ENCODE measurements at regions not wholly inside any gene's neighbourhood (a gene's known extent, or its start where the extent isn't known, plus 50 kb on each side); places are given as distances from the start of the nearest gene placed in this dataset.
"Not testable (repeated sequence)": the region's sequence is repeated elsewhere in the genome, so short reads cannot be mapped to it uniquely, and the experiment has no call there.

DNA sequence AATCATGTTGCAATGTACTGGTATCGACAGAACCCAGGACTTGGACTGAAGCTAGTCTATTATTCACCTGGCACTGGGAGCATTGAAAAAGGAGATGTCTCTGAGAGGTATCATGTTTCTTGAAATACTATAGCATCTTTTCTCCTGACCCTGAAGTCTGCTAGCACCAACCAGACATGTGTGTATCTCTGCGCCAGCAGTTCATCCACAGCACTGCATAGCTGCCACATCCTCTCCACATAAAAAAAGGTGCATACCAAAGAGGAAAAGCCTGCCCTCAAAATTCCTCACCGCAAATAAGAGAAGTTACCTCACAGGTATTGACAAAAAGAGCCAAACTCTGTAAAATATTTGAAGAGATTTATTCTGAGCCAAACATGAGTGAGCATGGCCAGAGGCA lies 99.5 kb upstream of the PRSS3 start:
- DNase-seq = no peak

DNA sequence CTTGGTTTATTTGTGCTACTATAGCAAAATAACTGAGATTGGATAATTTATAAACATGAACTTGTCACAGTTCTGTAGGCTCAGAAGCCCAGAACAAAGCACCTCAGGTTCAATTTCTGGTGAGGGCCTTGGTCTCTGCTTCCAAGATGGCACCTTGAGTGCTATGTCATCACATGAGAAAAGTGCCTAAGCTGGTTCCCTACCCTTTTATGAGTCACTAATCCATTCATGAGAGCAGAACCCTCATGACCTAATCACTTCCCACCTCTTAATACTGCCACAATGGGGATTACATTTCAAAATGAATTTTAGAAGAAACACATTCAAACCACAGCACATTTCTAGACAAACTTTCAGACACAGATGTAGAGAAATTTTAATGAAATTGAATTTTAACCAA lies 98.2 kb upstream of the PRSS3 start:
- no peak for DNase-seq

DNA sequence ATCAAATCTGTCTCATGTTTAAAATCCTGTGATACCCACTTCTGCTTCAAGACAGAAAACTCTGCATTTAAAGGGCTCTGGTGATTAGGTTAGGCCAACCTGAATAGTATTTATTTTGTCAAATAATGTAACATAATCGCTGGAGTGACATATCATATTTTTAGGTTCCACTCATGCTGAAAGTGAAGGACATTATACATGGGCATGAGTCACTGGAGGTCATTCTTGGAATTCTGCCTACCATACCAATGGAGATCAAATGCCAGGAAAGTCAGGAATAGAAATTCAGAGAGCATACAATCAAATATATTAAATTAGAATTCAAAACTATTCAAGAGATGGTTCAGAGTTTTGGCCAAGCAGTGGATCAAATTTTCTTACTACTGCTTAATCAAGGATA lies 97.1 kb upstream of the PRSS3 start:
- DNase-seq = no peak

DNA sequence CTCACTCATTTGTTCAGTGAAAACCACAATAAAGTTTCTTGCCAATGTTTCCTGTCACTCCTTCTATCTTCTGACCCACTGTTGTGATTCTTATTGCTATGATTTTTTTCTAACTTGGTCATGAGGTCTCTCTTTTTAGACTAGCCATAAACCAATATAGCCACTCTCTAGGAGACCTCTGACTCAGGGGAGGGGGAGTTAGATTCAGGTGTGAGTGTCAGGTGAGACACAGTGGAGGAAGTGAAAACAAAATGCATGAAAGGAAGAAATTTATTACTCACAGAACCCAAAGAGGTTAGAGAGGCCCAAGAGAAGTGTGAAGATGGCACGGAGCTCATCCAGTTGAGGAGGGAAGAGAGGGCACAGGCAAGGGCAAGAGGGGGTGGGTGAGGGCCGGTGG lies 94.4 kb upstream of the PRSS3 start:
- not testable (repeated sequence) for DNase-seq

GRCh38 chr9:33703430-33704102 lies 91.8 kb upstream of the PRSS3 start:
- DNase-seq = no peak

DNA sequence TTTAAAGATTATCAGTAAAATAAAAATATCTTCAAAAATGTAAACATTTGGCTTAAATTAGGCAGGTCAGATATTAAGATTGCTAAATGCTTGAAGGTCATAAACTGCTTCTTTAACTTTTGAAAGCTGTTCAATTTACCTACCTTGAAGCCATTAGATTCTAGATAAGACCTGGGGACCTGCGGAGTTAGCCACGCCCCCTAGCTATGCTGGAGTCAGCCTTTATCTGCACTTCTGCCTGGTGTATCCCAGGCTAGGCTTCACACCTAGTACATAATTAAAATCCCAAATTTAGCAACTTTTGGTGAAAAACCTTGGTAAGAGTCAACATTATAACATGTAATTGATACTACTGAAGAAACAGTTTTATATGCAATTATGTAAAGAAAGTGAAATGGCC lies 89.9 kb upstream of the PRSS3 start:
- not testable (repeated sequence) for DNase-seq

DNA sequence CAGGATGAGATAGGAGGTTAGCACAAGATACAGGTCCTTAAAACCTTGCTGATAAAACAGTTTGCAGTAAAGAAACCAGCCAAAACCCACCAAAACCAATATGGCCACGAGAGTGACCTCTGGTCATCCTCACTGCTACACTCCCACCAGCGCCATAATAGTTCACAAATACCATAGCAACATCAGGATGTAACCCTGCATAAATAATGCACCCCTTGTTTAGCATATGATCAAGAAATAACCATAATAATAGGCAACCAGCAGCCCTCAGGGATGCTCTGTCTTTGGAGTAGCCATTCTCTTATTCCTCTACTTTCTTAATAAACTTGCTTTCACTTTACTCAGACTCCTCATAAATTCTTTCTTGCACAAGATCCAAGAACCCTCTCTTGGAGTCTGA lies 86.9 kb upstream of the PRSS3 start:
- DNase-seq = no peak

DNA sequence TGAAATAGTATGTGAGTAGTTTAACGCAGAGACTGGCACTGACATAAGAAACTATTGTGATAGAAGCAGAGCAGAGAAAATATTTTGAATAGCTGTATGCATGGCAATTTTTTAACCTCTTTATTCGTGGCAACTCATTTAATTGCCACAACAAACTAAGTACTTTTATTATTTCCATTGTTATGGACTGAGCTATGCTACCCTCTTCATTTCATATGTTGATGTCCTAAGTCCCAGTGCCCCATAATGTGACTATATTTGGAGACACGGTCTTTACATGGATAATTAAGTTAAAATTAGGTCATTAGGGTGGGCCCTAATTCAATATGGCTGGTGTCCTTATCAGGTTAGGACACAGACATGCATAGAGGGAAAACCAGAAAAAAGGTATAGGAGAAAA lies 86.1 kb upstream of the PRSS3 start:
- no peak for DNase-seq

DNA sequence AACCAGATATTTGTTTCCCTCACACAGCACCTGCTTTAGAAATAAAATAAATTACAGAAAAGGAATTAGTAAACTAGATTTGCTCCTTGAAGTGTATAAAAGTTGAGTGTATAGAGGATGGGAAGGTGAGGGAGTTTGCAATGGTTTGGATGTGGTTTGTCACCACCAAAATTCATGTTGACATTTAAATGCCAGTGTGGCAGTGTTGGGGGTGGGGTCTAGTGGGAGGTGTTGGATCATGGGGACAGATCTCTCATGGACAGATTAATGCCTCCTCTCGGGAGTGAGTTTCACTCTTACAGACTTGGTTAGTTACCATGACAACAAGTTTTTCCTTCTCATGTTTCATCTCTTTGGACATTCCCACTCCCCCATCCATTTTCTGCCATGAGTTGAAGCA lies 83.9 kb upstream of the PRSS3 start:
- not testable (repeated sequence) for DNase-seq

- DNase-seq = no peak
Observed at GRCh38 chr9:33714989-33715388, 80.4 kb upstream of the PRSS3 start.

DNA sequence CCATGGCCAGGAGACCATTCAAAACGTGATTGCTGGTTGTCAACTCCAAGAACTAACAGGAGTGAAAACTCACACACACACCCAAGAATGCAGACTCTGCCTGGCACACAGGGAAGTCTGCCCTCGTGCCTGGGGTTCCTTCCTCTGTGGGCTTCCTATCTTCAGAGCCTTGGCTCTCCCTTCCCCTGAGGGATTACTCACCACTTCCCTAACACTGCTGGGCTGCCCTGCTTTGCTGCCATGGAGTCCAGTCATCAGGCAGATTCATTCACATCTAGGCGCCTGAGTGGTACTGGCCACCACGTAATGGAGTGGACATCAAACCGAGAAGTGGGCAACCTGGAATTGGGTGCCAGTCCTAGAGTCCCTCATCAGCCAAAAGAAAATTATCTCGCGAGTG lies 76.4 kb upstream of the PRSS3 start:
- no peak for DNase-seq

DNA sequence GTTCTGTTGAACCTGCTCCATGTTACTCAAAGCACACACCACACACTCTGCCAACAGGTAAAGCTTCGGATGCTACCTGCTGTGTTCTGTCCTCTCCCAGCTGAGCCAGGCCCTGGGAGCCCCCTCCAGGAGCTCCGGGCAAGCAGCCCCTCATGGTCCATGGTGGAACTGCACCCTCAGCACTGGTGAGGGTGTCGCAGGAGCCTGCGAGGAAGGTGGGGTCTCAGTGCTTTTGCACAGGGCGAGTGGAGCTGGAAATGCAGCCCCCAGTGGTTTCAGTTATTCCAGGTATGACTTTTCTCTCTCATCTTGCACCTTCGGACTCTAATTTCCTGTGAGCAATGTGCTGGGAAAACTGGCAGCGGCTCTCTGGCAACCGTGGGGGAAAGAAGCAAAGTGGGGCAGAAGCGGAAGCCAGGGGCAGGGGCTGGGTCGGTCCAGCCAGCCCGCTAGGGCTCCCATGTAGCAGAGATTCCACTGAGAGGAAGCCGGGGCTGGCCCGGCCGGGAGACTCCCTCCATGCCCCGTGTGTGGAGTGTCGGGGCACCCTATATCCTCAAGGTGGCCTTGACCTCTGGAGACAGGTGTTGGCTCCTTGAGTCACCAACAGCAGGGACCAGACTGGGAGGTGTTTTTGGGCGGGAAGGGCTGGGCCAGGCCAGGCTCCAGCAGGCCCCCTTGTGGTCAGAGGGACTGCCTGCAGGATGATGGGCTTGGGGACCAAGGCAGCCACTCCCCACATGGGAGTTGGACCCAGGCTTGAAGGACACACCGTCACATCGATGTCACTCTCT lies 75.6 kb upstream of the PRSS3 start:
- peak; percentile 6 for DNase-seq

GRCh38 chr9:33721674-33722358 lies 73.5 kb upstream of the PRSS3 start:
- peak; percentile 75 for DNase-seq

DNA sequence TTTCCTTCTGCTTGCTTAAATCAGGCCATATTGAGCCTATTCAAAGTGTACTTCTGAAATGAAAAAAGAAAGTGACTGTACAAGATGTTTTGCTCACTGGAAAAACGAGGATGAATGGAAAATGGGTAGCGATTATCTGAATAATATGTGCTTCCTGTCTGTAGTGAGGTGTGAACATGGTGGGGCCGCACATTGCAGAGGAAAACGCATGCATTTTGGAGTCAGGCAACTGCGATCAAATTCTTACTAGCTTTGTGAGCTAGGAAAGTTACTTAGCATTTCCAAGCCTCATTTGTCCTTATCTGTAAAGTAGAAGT lies 73.0 kb upstream of the PRSS3 start:
- DNase-seq = no peak

DNA sequence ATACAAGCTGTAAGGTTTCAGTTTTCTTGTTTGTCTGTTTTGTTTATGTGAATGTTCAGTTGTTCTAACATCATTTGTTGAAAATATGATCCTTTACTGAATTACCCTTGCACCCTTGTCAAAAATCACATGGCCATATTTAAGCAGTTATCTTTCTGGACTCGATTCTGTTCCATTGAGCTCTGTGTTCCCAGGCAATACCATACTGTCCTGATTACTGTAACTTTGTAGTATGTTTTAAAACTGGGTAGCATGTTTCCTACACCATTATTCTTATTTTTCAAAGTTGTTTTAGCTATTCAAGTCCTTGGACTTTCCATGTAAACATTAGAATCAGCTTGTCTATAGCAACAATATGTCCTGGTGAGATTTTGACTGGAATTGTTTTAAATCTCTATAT lies 66.7 kb upstream of the PRSS3 start:
- no peak for DNase-seq

DNA sequence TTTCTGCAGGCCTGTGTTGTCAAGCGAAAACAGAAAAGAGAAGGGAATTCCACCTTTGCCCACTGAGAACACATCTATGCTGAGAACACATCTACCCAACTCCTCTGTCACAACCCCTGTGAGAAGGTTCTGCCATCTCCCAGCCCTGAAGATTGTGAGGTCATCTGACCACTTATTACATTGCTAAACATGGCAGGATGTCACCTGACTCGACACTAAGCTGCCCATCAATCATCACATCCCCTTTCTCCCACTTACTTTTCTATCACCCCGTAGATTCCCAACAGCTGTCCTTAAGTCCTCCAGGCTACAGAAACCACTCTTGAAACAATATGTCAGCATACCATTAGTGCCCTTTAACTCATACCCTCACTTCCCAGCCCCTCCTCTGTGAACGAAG lies 64.2 kb upstream of the PRSS3 start:
- DNase-seq = no peak

- no peak for DNase-seq
Observed at GRCh38 chr9:33731625-33732024, 63.7 kb upstream of the PRSS3 start.

DNA sequence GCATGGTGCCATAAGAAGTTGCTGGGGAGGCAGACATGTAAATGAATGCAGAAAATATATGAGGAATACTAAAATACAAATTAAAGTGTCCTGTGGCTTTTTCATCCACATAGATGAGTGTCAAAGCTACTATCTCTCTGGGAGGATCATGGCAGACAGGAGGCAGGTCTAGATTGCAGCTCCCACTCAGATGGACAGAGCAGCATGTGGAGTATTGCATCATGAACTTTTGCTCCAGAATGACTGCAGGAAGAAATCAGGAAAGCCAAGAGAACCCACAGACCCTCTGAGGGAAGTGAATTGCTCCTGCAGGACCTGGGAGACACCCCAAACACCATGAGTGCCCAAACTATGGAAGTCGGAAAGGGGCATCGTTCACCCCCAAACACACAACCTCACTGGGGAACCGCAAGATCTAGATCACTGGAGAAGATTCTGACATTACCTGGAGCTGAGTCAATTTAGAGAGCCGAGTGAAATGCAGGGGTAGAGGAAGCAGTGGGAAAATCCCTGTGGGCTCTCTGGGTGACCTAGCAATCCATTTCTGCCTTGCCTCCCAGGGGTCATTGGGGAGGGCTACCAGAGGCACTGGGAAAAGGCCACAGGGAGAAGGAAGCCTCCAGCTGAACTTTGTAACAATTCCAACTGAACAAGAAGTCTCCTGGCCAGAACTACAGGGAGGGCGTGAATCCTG lies 61.0 kb upstream of the PRSS3 start:
- not testable (repeated sequence) for DNase-seq

DNA sequence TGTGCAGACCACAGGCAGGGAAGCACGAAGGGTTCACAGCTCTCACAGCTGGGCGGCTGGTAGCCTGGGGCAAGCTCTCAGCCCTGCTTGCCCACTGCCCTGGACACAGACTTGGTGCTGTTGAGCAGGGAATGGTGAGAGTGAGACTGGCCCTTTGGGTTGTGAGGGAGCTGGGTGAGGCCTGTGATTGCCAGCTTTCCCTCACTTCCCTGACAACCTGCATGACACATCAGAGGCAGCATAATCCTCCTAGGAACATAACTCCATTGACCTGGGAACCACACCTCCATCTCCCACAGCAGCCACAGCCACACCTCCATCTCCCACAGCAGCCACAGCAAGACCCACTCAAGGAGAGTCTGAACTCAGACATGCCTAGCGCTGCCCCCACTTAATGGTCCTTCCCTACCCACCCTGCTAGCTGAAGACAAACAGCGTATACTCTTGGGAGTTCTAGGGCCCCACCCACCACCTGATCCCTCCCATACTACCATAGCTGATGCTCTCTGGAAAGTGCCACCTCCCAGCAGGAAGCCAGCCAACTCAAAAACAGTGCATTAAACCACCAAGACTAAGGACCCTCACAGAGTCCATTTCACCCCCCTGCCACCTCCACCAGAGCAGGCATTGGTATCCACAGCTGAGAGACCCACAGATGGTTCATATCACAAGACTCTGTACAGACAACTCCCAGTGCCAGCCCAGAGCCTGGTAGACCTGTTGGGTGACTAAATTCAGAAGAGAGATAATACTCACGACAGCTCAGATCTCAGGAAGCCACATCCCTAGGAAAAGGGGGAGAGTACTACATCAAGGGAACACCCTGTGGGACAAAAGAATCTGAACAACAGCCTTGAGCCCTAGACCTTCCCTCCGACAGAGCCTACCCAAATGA lies 60.2 kb upstream of the PRSS3 start:
- not testable (repeated sequence) for DNase-seq

- DNase-seq = peak; percentile 51
Observed at GRCh38 chr9:33737811-33738606, 57.4 kb upstream of the PRSS3 start.

- DNase-seq = no peak
Observed at GRCh38 chr9:33739398-33739797, 56.0 kb upstream of the PRSS3 start.

GRCh38 chr9:33740075-33740474 lies 55.3 kb upstream of the PRSS3 start:
- DNase-seq = no peak

Measured in NCI-H345 (cell line).